Right lobe of liver (tissue), 6 donors: ENCODE measurements at regions not wholly inside any gene's neighbourhood (a gene's known extent, or its start where the extent isn't known, plus 50 kb on each side); places are given as distances from the start of the nearest gene placed in this dataset.

ENCODE experiments used
- ATAC-seq, 4 donors: fragments of 200-7000 bp; cut with Tn5 transposase; one replicate each; pipeline ENCODE4 v1.9.1; 2020; ENCODE audit warnings: mild to moderate bottlenecking in 4 of 4, moderate library complexity in 4 of 4
- DNase-seq, 3 donors: peaks; one replicate each; pipeline ENCODE4 v3.0.0-alpha.2; 2020
- H3K27ac ChIP-seq, 3 donors: fragments of 200-600 bp; one replicate each; pipeline ENCODE4 v1.8.0; 2022
- H3K27me3 ChIP-seq, 2 donors: fragments of 200-600 bp; one replicate each; pipeline ENCODE4 v1.8.0; 2022
- H3K36me3 ChIP-seq, 4 donors: fragments of 200-600 bp; sonication (generic) in 1 of 4; one replicate each; pipeline versions ENCODE4 v1.5.1 to v1.8.0; 2017 to 2022; ENCODE audit warnings: control low read depth in 1 of 4
- H3K4me1 ChIP-seq, 4 donors: fragments of 200-600 bp; sonication (generic) in 1 of 4; one replicate each; pipeline versions ENCODE4 v1.5.1 to v1.8.0; 2017 to 2022; ENCODE audit warnings: control low read depth in 1 of 4
- H3K4me3 ChIP-seq, 3 donors: fragments of 200-600 bp; one replicate each; pipeline ENCODE4 v1.8.0; 2022
- H3K9me3 ChIP-seq, 4 donors: fragments of 200-600 bp; sonication (generic) in 1 of 4; one replicate each; pipeline versions ENCODE4 v1.5.1 to v1.8.0; 2017 to 2022; ENCODE audit warnings: control low read depth in 1 of 4
- CTCF ChIP-seq, 4 donors: fragments of 200-600 bp in 3 of 4; fragments of 450-650 bp in 1 of 4; IDR thresholded peaks; one replicate each; pipeline versions ENCODE4 v1.5.1 to v1.8.0; 2016 to 2022; ENCODE audit warnings: antibody characterized with exemption in 4 of 4, mild to moderate bottlenecking in 2 of 4
- POLR2A ChIP-seq: fragments of 450-650 bp; IDR thresholded peaks from one replicate; pipeline ENCODE4 v1.6.1; 2017; ENCODE audit warnings: antibody characterized with exemption, mild to moderate bottlenecking
- WGBS: methylation state at CpG from one replicate; pipeline ENCODE4 v1.1.6; 2018; ENCODE audit warnings: low coverage, low lambda C conversion rate; ENCODE audit not compliant: insufficient coverage; ENCODE audit errors: missing lambda C conversion rate; 5-methylcytosine and 5-hydroxymethylcytosine counted together
- intact Hi-C, 2 donors: fragments of 100-400 bp; cut with DNase I; formaldehyde crosslinking; loops; one replicate each; pipeline versions ENCODE4 v1.11.2 to v1.14.1; 2022
- donor health status: DM: no; HTN: yes; CAD: no.
- donor health status: DM: no; HTN: no; CAD: no.
- donor health status: DM: no; HTN: no; CAD: no.
- donor health status: DM: no; HTN: yes; CAD: no.
- donor health status: DM: no; HTN: yes; CAD: no.

- Histone ChIP-seq H3K27me3 (no peaks in the 10 kb centered on the region), H3K36me3 (no peaks in the 10 kb centered on the region), H3K27ac (no peak overlapping the region), H3K9me3 (no peaks in the 10 kb centered on the region), H3K4me3 (no peak overlapping the region), H3K4me1 (no peaks in the 10 kb centered on the region)
- intact Hi-C loops = no loop called here
- WGBS = 61% methylated on average over 2 of the region's 2 CpGs
- no peak for TF ChIP-seq CTCF (IDR thresholded peaks at IDR 0.05)
- no peak for TF ChIP-seq POLR2A
- ATAC-seq = no peak
- no peak for DNase-seq
Measured at GRCh38 chrX:74023203-74023602, 170.7 kb upstream of the XIST start.

GRCh38 chrX:74018253-74018652 is 165.7 kb upstream of the XIST start:
- no peaks in the 10 kb centered on the region for H3K36me3 ChIP-seq
- DNase-seq (no peak), ATAC-seq (no peak)
- 80% methylated on average over 1 of the region's 8 CpGs for WGBS
- no peaks in the 10 kb centered on the region for H3K9me3 ChIP-seq
- TF ChIP-seq CTCF (IDR thresholded peaks at IDR 0.05) (no peak), POLR2A (no peak)
- H3K27ac ChIP-seq = no peak overlapping the region
- no peak overlapping the region for H3K4me3 ChIP-seq
- intact Hi-C loops = loop anchor here in 1 of 2 donors (10.0 kb wide), 1 partner anchor 153 kb away; no protein-coding TSS in a partner anchor
- H3K4me1 ChIP-seq = no peaks in the 10 kb centered on the region
- H3K27me3 ChIP-seq = no peaks in the 10 kb centered on the region

GRCh38 chrX:74015379-74016019 is 163.0 kb upstream of the XIST start:
- 16% methylated on average over 7 of the region's 7 CpGs for WGBS
- H3K27ac ChIP-seq = no peak overlapping the region
- TF ChIP-seq CTCF (IDR thresholded peaks at IDR 0.05) (peak; percentile 87 to 94 (median 92)), POLR2A (no peak)
- H3K4me3 ChIP-seq = no peak overlapping the region
- no peaks in the 10 kb centered on the region for H3K36me3 ChIP-seq
- ATAC-seq (peak; percentile 92 to 98 (median 98)), DNase-seq (peak in 2 of 3 donors; percentile 58 to 59)
- intact Hi-C loops = loop anchor here in 1 of 2 donors (10.0 kb wide), 1 partner anchor 151 kb away; no protein-coding TSS in a partner anchor
- H3K4me1 ChIP-seq = no peaks in the 10 kb centered on the region
- H3K27me3 ChIP-seq = no peaks in the 10 kb centered on the region
- no peaks in the 10 kb centered on the region for H3K9me3 ChIP-seq

- TF ChIP-seq POLR2A = no peak
- TF ChIP-seq CTCF (IDR thresholded peaks at IDR 0.05) = no peak
- no peaks in the 10 kb centered on the region for H3K9me3 ChIP-seq
- intact Hi-C loops = no loop called here
- no peaks in the 10 kb centered on the region for H3K4me1 ChIP-seq
- ATAC-seq (no peak), DNase-seq (no peak)
- WGBS = 94% methylated on average over 2 of the region's 2 CpGs
- H3K4me3 ChIP-seq = no peak overlapping the region
- no peaks in the 10 kb centered on the region for H3K27me3 ChIP-seq
- H3K27ac ChIP-seq = no peak overlapping the region
- no peaks in the 10 kb centered on the region for H3K36me3 ChIP-seq
Measured at GRCh38 chrX:74009041-74009440, 156.5 kb upstream of the XIST start.
